Tibial nerve (tissue), 3 donors: ENCODE measurements at regions not wholly inside any gene's neighbourhood (a gene's known extent, or its start where the extent isn't known, plus 50 kb on each side); places are given as distances from the start of the nearest gene placed in this dataset.

Experiments used
- POLR2A ChIP-seq, 2 donors: fragments of 450-650 bp; IDR thresholded peaks; one replicate each; pipeline ENCODE4 v1.6.1; 2017; ENCODE audit warnings: antibody characterized with exemption in 2 of 2, mild to moderate bottlenecking in 2 of 2, moderate library complexity in 2 of 2
- TF ChIP-seq, protein P1 (sequence below), 5 experiments: fragments of 200-600 bp in 3 of 5; fragments of 450-650 bp in 2 of 5; sonication (generic) in 3 of 5; IDR thresholded peaks; one replicate each; pipeline ENCODE4 v1.5.1; 2016 to 2019; ENCODE audit warnings: antibody characterized with exemption in 5 of 5, mild to moderate bottlenecking in 3 of 5, moderate library complexity in 2 of 5

DNA sequence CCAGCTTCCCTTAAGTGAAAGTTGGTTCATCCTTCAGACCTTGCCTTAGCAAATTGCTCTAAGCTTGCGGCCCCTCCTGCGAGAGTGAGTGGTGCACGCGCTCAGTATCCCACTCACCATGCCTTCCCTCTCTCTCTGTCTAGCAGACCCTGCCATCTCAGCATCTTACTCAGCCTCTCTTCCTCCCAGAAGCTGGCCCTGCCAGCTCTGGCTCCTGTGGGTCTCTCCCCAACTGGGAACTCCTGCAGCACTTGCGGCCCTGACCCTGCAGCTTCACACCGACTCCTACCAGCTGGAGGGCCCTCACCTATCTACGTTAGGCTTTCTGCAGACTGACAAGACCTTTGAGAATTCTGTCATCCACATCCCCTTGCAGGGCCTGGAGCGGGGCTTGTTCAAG, 286.1 kb upstream of the TLE3 start:
- TF ChIP-seq, protein P1, sequence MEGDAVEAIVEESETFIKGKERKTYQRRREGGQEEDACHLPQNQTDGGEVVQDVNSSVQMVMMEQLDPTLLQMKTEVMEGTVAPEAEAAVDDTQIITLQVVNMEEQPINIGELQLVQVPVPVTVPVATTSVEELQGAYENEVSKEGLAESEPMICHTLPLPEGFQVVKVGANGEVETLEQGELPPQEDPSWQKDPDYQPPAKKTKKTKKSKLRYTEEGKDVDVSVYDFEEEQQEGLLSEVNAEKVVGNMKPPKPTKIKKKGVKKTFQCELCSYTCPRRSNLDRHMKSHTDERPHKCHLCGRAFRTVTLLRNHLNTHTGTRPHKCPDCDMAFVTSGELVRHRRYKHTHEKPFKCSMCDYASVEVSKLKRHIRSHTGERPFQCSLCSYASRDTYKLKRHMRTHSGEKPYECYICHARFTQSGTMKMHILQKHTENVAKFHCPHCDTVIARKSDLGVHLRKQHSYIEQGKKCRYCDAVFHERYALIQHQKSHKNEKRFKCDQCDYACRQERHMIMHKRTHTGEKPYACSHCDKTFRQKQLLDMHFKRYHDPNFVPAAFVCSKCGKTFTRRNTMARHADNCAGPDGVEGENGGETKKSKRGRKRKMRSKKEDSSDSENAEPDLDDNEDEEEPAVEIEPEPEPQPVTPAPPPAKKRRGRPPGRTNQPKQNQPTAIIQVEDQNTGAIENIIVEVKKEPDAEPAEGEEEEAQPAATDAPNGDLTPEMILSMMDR (IDR thresholded peaks at IDR 0.05): no peak
- no peak for TF ChIP-seq POLR2A (IDR thresholded peaks at IDR 0.05)
